Astrocyte of the spinal cord (primary cell): ENCODE measurements at regions not wholly inside any gene's neighbourhood (a gene's known extent, or its start where the extent isn't known, plus 50 kb on each side); places are given as distances from the start of the nearest gene placed in this dataset.

Experiments used
- DNase-seq: peaks from one replicate; pipeline ENCODE4 v3.0.0; 2011; ENCODE audit warnings: low read depth, low spot score
- H3K4me3 ChIP-seq: 2 replicates; pipeline ENCODE4 v1.5.1; 2011; ENCODE audit warnings: low read depth, mild to moderate bottlenecking, low read length, moderate library complexity
- CTCF ChIP-seq: IDR thresholded peaks from 2 replicates; pipeline ENCODE4 v1.5.1; 2012; ENCODE audit warnings: low read depth, mild to moderate bottlenecking, low read length, inconsistent platforms
- in situ Hi-C: cut with HindIII; loops from 2 replicates; pipeline ENCODE4 v1.10.0; 2017; ENCODE audit warnings: low sequenced_read_pairs

DNA sequence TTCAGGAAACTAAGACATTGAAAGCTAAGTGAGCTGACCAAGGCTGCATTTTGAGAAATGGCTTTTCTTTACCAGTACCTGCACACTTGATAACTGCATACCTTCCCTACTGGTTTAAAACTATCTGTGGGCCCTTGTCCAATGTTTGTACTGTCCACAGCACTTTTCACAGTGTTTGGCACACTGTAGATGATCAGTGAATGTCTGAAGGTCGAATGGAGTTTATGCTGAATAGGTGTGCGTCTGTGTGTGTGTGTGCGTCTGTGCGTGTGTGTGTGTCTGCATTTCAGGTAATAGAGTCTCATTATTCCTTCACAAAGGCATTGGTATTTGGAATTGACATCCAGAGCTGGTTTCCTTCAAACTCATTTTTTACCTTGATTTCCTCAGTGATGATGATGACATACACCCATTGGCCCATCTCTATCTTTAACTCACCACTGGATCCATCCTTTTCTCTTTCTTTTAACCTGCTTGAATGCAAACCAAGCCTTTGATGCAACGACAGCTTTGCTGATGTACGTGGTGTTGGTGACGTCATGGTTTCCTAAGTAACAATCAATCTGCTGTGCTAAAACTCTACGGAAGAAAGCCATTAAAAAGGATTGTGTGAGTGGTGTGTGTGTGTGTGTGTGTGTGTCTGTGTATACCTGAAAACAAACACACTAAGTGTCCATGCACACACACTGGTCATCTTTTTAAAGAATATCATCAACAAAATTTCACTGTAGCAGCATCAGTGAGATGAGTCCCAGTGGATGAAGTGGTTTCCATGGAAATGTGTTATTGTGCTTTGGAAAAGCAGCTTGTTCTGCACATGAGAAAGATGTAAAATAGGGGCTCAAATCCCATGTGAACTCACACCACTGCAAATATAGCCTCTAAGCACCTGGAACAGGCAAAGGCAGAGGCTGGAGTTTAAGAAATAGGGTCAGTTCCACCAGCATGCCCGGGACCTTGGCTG is 490.2 kb upstream of the B3GAT1 start:
- in situ Hi-C loops = no loop called here
- DNase-seq = no peak

GRCh38 chr11:134901542-134901941 is 489.5 kb upstream of the B3GAT1 start:
- in situ Hi-C loops = no loop called here
- H3K4me3 ChIP-seq = no peak overlapping the region
- DNase-seq = no peak
- no peak for TF ChIP-seq CTCF

More for the DNA sequence above, 490.2 kb upstream of the B3GAT1 start:
- H3K4me3 ChIP-seq = no peak overlapping the region
- no peak for TF ChIP-seq CTCF

- DNase-seq = no peak
- no peak overlapping the region for H3K4me3 ChIP-seq
- TF ChIP-seq CTCF = no peak
- in situ Hi-C loops = no loop called here
Observed at GRCh38 chr11:134893810-134894685, 482.0 kb upstream of the B3GAT1 start.

GRCh38 chr11:134890446-134890845 is 478.4 kb upstream of the B3GAT1 start:
- no peak for TF ChIP-seq CTCF
- H3K4me3 ChIP-seq = no peak overlapping the region
- in situ Hi-C loops = no loop called here
- DNase-seq = no peak

DNA sequence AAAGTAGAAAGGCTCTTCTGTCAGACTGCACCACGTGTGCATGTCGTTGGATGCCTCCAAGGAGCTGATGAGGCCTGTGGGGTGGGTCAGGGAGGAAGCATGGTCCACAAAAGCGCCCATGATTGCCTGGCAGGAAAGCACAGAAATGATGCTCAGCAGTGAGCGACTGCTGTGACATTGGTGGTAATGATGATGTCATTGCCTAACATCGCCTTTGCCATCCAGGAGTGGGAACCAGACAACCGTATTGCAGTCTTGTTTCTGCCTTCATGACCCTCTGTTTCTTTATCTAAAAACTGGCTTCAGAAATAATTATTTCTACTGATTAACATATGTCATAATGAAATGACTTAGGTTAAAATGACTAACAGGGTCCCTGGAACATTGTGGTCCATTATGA is 477.8 kb upstream of the B3GAT1 start:
- no peak for TF ChIP-seq CTCF
- no peak overlapping the region for H3K4me3 ChIP-seq
- in situ Hi-C loops = no loop called here
- DNase-seq = no peak

DNA sequence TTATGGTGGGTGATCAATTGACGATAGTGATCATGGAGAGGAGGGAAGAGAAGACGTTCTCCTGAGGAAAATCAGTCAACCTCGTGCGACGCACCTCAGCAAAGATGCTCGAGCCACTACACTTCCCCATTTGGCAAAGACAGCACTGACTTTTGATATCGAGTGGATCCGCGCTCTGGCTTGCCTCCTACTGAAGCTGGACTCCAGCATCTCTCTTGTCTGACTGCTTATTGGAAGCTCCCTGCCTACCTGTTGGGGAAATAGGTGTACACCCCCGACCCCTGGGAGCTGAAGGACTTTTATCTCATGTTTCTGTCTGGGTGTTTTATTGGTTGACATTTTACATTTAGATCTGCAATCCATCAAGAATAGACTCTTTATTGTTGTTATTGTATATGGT is 476.8 kb upstream of the B3GAT1 start:
- H3K4me3 ChIP-seq = no peak overlapping the region
- no peak for DNase-seq
- in situ Hi-C loops = no loop called here
- TF ChIP-seq CTCF = no peak
